K562 (cell line): ENCODE measurements at regions not wholly inside any gene's neighbourhood (a gene's known extent, or its start where the extent isn't known, plus 50 kb on each side); places are given as distances from the start of the nearest gene placed in this dataset.

Experiments used
- ATAC-seq: fragments of 200-7000 bp; cut with Tn5 transposase; 3 replicates; pipeline ENCODE4 v1.9.1; 2020; ENCODE audit warnings: moderate library complexity
- BruUV-seq: library from RNA; stranded (reverse); fragments of 400-500 nt; replicated peaks from 2 replicates; lab custom pipeline; 2021; lab: Mats Ljungman, UMichigan
- CTCF ChIA-PET: fragments of 300-600 bp; formaldehyde crosslinking; extraction: SDS; loops from one replicate; lab custom pipeline; 2021; ENCODE audit warnings: low intra/inter-chr PET ratio; lab: Yijun Ruan, JAX
- POLR2A ChIA-PET: fragments of 300-600, 350-650 bp; sonication (Branson Sonifier 250); formaldehyde crosslinking; extraction: SDS; loops from one replicate; lab custom pipeline; 2021; ENCODE audit warnings: antibody characterized with exemption, inconsistent platforms; lab: Yijun Ruan, JAX
- DNase-seq, 4 experiments: peaks; one replicate each; pipeline versions ENCODE4 v3.0.0 to v3.0.0-alpha.2; 2011 to 2018; ENCODE audit warnings: low spot score in 3 of 4, mixed read lengths in 3 of 4; ENCODE audit errors: extremely low read depth in 1 of 4
- FAIRE-seq: peaks from 2 replicates; lab custom pipeline; 2011; peaks lifted over from hg19 to GRCh38; lab: Jason Lieb, UNC
- H2AFZ ChIP-seq: 2 replicates; pipeline ENCODE4 v1.6.0; 2011; ENCODE audit warnings: low read depth, low read length, control low read depth, inconsistent platforms
- H3K27ac ChIP-seq: fragments of 200-600 bp; 3 replicates; pipeline ENCODE4 v1.8.0; 2011; ENCODE audit warnings: low read depth, mild to moderate bottlenecking, control low read depth, inconsistent platforms, low read length, moderate library complexity, mixed read lengths; ENCODE audit errors: extremely low read depth
- H3K27me3 ChIP-seq, 2 experiments: fragments of 300-600 bp in 1 of 2; 2 replicates in 1 of 2; 3 replicates in 1 of 2; pipeline versions ENCODE4 v1.6.0 to v1.8.0; 2011; ENCODE audit warnings: inconsistent platforms in 2 of 2, low read length in 2 of 2, mild to moderate bottlenecking in 1 of 2, mixed read lengths in 1 of 2, moderate library complexity in 1 of 2; ENCODE audit not compliant: control insufficient read depth in 2 of 2, insufficient read depth in 2 of 2
- H3K36me3 ChIP-seq: fragments of 300-600 bp; 3 replicates; pipeline ENCODE4 v1.8.0; 2011; ENCODE audit warnings: mild to moderate bottlenecking, low read length, inconsistent platforms; ENCODE audit not compliant: control insufficient read depth, insufficient read depth
- H3K4me1 ChIP-seq, 2 experiments: fragments of 200-600 bp in 1 of 2; replicated peaks in 1 of 2; 2 replicates in 1 of 2; 3 replicates in 1 of 2; pipeline versions ENCODE4 v1.5.1 to v1.8.0; 2011; ENCODE audit warnings: inconsistent platforms in 2 of 2, low read length in 2 of 2, mild to moderate bottlenecking in 1 of 2, mixed read lengths in 1 of 2, moderate library complexity in 1 of 2; ENCODE audit not compliant: control insufficient read depth in 2 of 2, insufficient read depth in 2 of 2
- H3K4me2 ChIP-seq: 2 replicates; pipeline ENCODE4 v1.6.1; 2011; ENCODE audit warnings: low read length, control low read depth, inconsistent platforms, mixed read lengths; ENCODE audit not compliant: insufficient read depth
- H3K4me3 ChIP-seq: fragments of 200-600 bp; sonication (generic), shearing (Covaris generic); 2 replicates; pipeline ENCODE4 v1.5.1; 2016; ENCODE audit warnings: control low read depth, inconsistent platforms
- H3K79me2 ChIP-seq: fragments of 200-600 bp; 3 replicates; pipeline ENCODE4 v1.8.0; 2011; ENCODE audit warnings: low read length, inconsistent platforms; ENCODE audit not compliant: control insufficient read depth, insufficient read depth
- H3K9ac ChIP-seq, 2 experiments: 2 replicates each; pipeline versions ENCODE4 v1.6.0 to v1.6.1; 2011; ENCODE audit warnings: low read depth in 2 of 2, low read length in 2 of 2, control low read depth in 1 of 2, inconsistent platforms in 1 of 2, mild to moderate bottlenecking in 1 of 2, mixed read lengths in 1 of 2; ENCODE audit not compliant: insufficient read depth in 1 of 2
- H3K9me1 ChIP-seq: one replicate; pipeline ENCODE4 v1.6.0; 2011; ENCODE audit warnings: inconsistent platforms, mild to moderate bottlenecking, low read length, moderate library complexity; ENCODE audit not compliant: control insufficient read depth, insufficient read depth
- H3K9me3 ChIP-seq: replicated peaks from 2 replicates; pipeline ENCODE4 v1.5.1; 2011; ENCODE audit warnings: low read depth, low read length, inconsistent platforms; ENCODE audit not compliant: control insufficient read depth, insufficient read depth
- H4K20me1 ChIP-seq: replicated peaks from 2 replicates; pipeline ENCODE4 v1.6.1; 2011; ENCODE audit warnings: low read length, inconsistent platforms, mixed read lengths; ENCODE audit not compliant: control insufficient read depth, insufficient read depth
- CREBBP ChIP-seq: IDR thresholded peaks from one replicate; pipeline ENCODE4 v1.6.1; 2012; ENCODE audit warnings: low read depth, mild to moderate bottlenecking, control low read depth, inconsistent platforms, low read length
- EP300 ChIP-seq: IDR thresholded peaks from 2 replicates; pipeline ENCODE4 v1.6.1; 2012; ENCODE audit warnings: low read length, improper control_type of control experiment
- HDAC3 ChIP-seq: fragments of 450-650 bp; IDR thresholded peaks from 2 replicates; pipeline ENCODE4 v1.6.1; 2018; ENCODE audit warnings: borderline replicate concordance, mild to moderate bottlenecking, moderate library complexity; ENCODE audit not compliant: partially characterized antibody
- HNRNPH1 ChIP-seq: fragments of 200-400 bp; formaldehyde crosslinking; optimal IDR thresholded peaks from 2 replicates; pipeline ENCODE3; 2017; ENCODE audit warnings: low read depth, mild to moderate bottlenecking, low read length, moderate library complexity
- POLR3G ChIP-seq: IDR thresholded peaks from 2 replicates; pipeline ENCODE4 v1.6.1; 2011; ENCODE audit not compliant: insufficient read length, insufficient replicate concordance; ENCODE audit errors: extremely low read depth
- SLC30A9 ChIP-seq: fragments of 250-450 bp; sonication (Bioruptor Pico); IDR thresholded peaks from 2 replicates; pipeline ENCODE4 v1.8.0; 2022; ENCODE audit warnings: mild to moderate bottlenecking, moderate library complexity
- SRF ChIP-seq, 2 experiments: fragments of 250-450, 450-650 bp in 1 of 2; sonication (Bioruptor Pico) in 1 of 2; sonication (generic) in 1 of 2; formaldehyde crosslinking; IDR thresholded peaks; 2 replicates each; pipeline versions ENCODE4 v1.5.0 to v1.5.1; 2020 to 2022; ENCODE audit warnings: mild to moderate bottlenecking in 1 of 2, missing genetic modification reagents in 1 of 2
- TOE1 ChIP-seq, 2 experiments: fragments of 450-650 bp in 1 of 2; sonication (generic) in 1 of 2; formaldehyde crosslinking in 1 of 2; IDR thresholded peaks; 2 replicates each; pipeline versions ENCODE4 v1.7.1 to v1.8.0; 2016 to 2022; ENCODE audit warnings: borderline replicate concordance in 2 of 2, mild to moderate bottlenecking in 2 of 2, antibody characterized with exemption in 1 of 2, inconsistent platforms in 1 of 2, low read depth in 1 of 2, missing genetic modification reagents in 1 of 2, moderate library complexity in 1 of 2
- TRIM24 ChIP-seq, 2 experiments: fragments of 450-650 bp; IDR thresholded peaks; 2 replicates each; pipeline ENCODE4 v1.6.1; 2016
- XRCC4 ChIP-seq: IDR thresholded peaks from one replicate; pipeline ENCODE4 v1.6.1; 2011; ENCODE audit not compliant: insufficient read depth, insufficient read length; ENCODE audit errors: extremely low read depth
- ZFP36 ChIP-seq: fragments of 150-350 bp; IDR thresholded peaks from 2 replicates; pipeline ENCODE4 v1.6.1; 2018; ENCODE audit warnings: low read length, low read depth; ENCODE audit not compliant: partially characterized antibody
- ZNF146 ChIP-seq: IDR thresholded peaks from one replicate; pipeline ENCODE4 v1.6.1; 2018; ENCODE audit warnings: missing compliant biosample characterization; ENCODE audit not compliant: unreplicated experiment
- ZNF282 ChIP-seq: sonication (generic); formaldehyde crosslinking; IDR thresholded peaks from 2 replicates; pipeline ENCODE4 v1.8.1; 2023; ENCODE audit warnings: missing genetic modification reagents
- ZNF41 ChIP-seq: fragments of 250-450 bp; sonication (Bioruptor Pico); conservative IDR thresholded peaks from 2 replicates; pipeline ENCODE4 v1.4.0; 2020; ENCODE audit warnings: mild to moderate bottlenecking
- ZNF444 ChIP-seq: fragments of 250-450 bp; sonication (Bioruptor Pico); IDR thresholded peaks from 2 replicates; pipeline ENCODE4 v1.4.0; 2020; ENCODE audit warnings: mild to moderate bottlenecking, moderate library complexity
- ZNF583 ChIP-seq: fragments of 250-450 bp; sonication (Bioruptor Pico); IDR thresholded peaks from 2 replicates; pipeline ENCODE4 v1.4.0; 2020
- ZNF644 ChIP-seq: fragments of 200-800 bp; sonication (Bioruptor generic); IDR thresholded peaks from 2 replicates; pipeline ENCODE4 v1.6.1; 2016; ENCODE audit warnings: low read depth, missing genetic modification characterization, missing compliant biosample characterization
- WGBS: fragments of 100-300 bp; shearing (Covaris generic); methylation state at CpG from one replicate; pipeline ENCODE4 v1.1.6; 2016; ENCODE audit warnings: low coverage, mixed read lengths; ENCODE audit not compliant: insufficient coverage; ENCODE audit errors: missing lambda C conversion rate; 5-methylcytosine and 5-hydroxymethylcytosine counted together
- in situ Hi-C: fragments of 300-500 bp; cut with MboI; formaldehyde crosslinking; loops from 4 replicates; pipeline ENCODE4 v1.15.0; 2018; ENCODE audit warnings: inconsistent platforms, mixed read lengths
- intact Hi-C: fragments of 100-400 bp; cut with micrococcal nuclease; formaldehyde crosslinking; loops from 2 replicates; pipeline ENCODE4 v1.14.2; 2022
- TF ChIP-seq, protein P1 (sequence below): fragments of 450-650 bp; IDR thresholded peaks from 2 replicates; pipeline ENCODE4 v1.6.1; 2016; ENCODE audit warnings: missing biosample characterization, missing genetic modification characterization
- TF ChIP-seq, protein P2 (sequence below): sonication (generic); formaldehyde crosslinking; IDR thresholded peaks from 2 replicates; pipeline ENCODE4 v1.9.0; 2022; ENCODE audit warnings: mild to moderate bottlenecking, missing genetic modification reagents
- TF ChIP-seq, protein P3 (sequence below): IDR thresholded peaks from 3 replicates; pipeline ENCODE4 v1.6.1; 2011; ENCODE audit warnings: borderline replicate concordance, mild to moderate bottlenecking, moderate library complexity; ENCODE audit not compliant: insufficient read length; ENCODE audit errors: extremely low read depth

DNA sequence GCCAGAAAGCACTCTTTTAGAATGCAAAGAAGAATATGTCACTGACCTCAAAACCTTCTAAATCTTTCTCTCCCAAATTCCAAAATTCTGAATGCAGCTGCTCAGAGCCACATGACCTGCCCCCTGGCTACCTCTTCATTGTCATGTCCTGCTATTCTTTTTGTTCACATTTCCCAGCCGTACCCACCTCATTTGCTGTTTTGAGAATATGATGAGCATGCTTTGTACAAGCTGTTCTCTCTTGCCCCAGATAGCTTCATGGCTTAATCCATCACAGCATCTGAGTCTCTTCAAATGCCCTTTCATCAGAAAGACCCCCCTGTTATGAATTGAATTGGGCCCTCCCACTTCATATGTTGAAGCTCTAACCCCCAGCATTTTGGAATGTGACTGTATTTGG, 214.3 kb downstream of the KCNS3 start:
- H2AFZ ChIP-seq, result no peak overlapping the region
- TF ChIP-seq, protein P1, sequence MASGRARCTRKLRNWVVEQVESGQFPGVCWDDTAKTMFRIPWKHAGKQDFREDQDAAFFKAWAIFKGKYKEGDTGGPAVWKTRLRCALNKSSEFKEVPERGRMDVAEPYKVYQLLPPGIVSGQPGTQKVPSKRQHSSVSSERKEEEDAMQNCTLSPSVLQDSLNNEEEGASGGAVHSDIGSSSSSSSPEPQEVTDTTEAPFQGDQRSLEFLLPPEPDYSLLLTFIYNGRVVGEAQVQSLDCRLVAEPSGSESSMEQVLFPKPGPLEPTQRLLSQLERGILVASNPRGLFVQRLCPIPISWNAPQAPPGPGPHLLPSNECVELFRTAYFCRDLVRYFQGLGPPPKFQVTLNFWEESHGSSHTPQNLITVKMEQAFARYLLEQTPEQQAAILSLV (tag), result no peak
- TF ChIP-seq ZNF41 (no peak), CREBBP (no peak), ZNF644 (no peak), EP300 (no peak), SRF (CRISPR knock-in tag; IDR thresholded peaks at IDR 0.05) (no peak), ZNF282 (no peak), ZNF146 (CRISPR knock-in tag) (no peak), SLC30A9 (no peak), TRIM24 (IDR thresholded peaks at IDR 0.05) (no peak), HDAC3 (no peak), XRCC4 (no peak), ZNF444 (CRISPR knock-in tag) (no peak), HNRNPH1 (no peak), TOE1 (IDR thresholded peaks at IDR 0.05; ENCODE audit: borderline replicate concordance) (no peak), TOE1 (CRISPR knock-in tag; IDR thresholded peaks at IDR 0.05; ENCODE audit: borderline replicate concordance, low read depth) (no peak), ZNF583 (CRISPR knock-in tag) (no peak), POLR3G (no peak), ZFP36 (no peak)
- TF ChIP-seq, protein P2, sequence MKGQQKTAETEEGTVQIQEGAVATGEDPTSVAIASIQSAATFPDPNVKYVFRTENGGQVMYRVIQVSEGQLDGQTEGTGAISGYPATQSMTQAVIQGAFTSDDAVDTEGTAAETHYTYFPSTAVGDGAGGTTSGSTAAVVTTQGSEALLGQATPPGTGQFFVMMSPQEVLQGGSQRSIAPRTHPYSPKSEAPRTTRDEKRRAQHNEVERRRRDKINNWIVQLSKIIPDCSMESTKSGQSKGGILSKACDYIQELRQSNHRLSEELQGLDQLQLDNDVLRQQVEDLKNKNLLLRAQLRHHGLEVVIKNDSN, result no peak
- TF ChIP-seq, protein P3, sequence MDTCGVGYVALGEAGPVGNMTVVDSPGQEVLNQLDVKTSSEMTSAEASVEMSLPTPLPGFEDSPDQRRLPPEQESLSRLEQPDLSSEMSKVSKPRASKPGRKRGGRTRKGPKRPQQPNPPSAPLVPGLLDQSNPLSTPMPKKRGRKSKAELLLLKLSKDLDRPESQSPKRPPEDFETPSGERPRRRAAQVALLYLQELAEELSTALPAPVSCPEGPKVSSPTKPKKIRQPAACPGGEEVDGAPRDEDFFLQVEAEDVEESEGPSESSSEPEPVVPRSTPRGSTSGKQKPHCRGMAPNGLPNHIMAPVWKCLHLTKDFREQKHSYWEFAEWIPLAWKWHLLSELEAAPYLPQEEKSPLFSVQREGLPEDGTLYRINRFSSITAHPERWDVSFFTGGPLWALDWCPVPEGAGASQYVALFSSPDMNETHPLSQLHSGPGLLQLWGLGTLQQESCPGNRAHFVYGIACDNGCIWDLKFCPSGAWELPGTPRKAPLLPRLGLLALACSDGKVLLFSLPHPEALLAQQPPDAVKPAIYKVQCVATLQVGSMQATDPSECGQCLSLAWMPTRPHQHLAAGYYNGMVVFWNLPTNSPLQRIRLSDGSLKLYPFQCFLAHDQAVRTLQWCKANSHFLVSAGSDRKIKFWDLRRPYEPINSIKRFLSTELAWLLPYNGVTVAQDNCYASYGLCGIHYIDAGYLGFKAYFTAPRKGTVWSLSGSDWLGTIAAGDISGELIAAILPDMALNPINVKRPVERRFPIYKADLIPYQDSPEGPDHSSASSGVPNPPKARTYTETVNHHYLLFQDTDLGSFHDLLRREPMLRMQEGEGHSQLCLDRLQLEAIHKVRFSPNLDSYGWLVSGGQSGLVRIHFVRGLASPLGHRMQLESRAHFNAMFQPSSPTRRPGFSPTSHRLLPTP, result no peak
- H3K79me2 ChIP-seq, result no peaks in the 10 kb centered on the region
- H3K4me3 ChIP-seq, result no peak overlapping the region
- no peaks in the 10 kb centered on the region for H3K36me3 ChIP-seq
- no peaks in the 10 kb centered on the region for H3K9me3 ChIP-seq
- POLR2A ChIA-PET, result no interaction called here
- in situ Hi-C loops (no loop called here), intact Hi-C loops (no loop called here)
- CTCF ChIA-PET, result no interaction called here
- no peak overlapping the region for H3K9ac ChIP-seq
- FAIRE-seq (no peak), DNase-seq (no peak), ATAC-seq (no peak)
- no peak overlapping the region for H3K27ac ChIP-seq
- H3K4me1 ChIP-seq, result no peaks in the 10 kb centered on the region
- H4K20me1 ChIP-seq, result no peaks in the 10 kb centered on the region
- no peaks in the 10 kb centered on the region for H3K9me1 ChIP-seq
- H3K27me3 ChIP-seq, result no peaks in the 10 kb centered on the region
- no peak overlapping the region for H3K4me2 ChIP-seq
- WGBS, result 0% methylated on average over 1 of the region's 1 CpG
- no TSS peak for BruUV-seq
